ENCODE measurements at regions not wholly inside any gene's neighbourhood (a gene's known extent, or its start where the extent isn't known, plus 50 kb on each side); places are given as distances from the start of the nearest gene placed in this dataset.

DNA sequence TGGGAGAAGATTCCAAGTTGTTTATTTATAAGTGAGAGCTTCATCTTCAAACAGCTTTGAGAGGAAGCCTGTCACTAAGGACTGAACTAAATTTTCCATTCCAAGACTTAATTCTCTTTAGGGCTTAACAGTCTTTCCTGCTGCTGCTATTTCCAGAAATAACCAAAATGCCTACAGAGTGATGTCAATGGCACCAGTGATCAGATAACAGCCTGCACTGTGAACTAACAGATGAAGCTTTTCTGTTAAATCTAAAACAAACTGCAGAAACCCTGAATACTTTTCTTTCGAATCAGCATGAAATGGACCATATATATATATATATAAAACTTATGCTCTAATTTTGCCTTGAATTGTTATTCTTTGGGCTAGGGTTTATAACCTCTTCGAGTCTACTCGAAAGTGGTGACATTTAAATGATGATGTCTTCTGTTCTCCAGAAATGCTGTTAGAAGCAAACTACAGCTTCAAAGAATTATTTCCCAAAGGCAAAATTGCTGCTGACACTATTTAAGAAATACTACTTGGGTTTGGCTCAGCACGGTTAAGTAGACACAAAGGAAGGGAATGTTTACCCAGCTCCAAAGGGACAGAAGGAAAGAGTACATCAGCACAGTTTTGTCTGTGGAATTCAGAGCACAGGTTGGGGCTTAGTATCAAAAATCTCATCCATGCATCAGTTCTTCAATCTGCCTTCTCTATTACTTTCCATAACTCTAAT is 238.5 kb upstream of the LRRN1 start:
- TF ChIP-seq POLR2AphosphoS5 (IDR thresholded peaks at IDR 0.05) (no peak), EP300 (IDR thresholded peaks at IDR 0.05) (no peak)
- TF ChIP-seq, protein P1, sequence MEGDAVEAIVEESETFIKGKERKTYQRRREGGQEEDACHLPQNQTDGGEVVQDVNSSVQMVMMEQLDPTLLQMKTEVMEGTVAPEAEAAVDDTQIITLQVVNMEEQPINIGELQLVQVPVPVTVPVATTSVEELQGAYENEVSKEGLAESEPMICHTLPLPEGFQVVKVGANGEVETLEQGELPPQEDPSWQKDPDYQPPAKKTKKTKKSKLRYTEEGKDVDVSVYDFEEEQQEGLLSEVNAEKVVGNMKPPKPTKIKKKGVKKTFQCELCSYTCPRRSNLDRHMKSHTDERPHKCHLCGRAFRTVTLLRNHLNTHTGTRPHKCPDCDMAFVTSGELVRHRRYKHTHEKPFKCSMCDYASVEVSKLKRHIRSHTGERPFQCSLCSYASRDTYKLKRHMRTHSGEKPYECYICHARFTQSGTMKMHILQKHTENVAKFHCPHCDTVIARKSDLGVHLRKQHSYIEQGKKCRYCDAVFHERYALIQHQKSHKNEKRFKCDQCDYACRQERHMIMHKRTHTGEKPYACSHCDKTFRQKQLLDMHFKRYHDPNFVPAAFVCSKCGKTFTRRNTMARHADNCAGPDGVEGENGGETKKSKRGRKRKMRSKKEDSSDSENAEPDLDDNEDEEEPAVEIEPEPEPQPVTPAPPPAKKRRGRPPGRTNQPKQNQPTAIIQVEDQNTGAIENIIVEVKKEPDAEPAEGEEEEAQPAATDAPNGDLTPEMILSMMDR (IDR thresholded peaks at IDR 0.05), result no peak
